H7 (cell line): ENCODE measurements at regions not wholly inside any gene's neighbourhood (a gene's known extent, or its start where the extent isn't known, plus 50 kb on each side); places are given as distances from the start of the nearest gene placed in this dataset.

Experiments
- DNase-seq: peaks from one replicate; pipeline ENCODE4 v3.0.0; 2012
- H3K27me3 ChIP-seq: 2 replicates; pipeline ENCODE4 v1.6.0; 2011; ENCODE audit warnings: mild to moderate bottlenecking, low read length; ENCODE audit not compliant: control insufficient read depth, insufficient read depth
- H3K36me3 ChIP-seq: replicated peaks from 2 replicates; pipeline ENCODE4 v1.5.1; 2011; ENCODE audit warnings: low read length; ENCODE audit not compliant: control insufficient read depth, insufficient read depth
- H3K4me3 ChIP-seq: 2 replicates; pipeline ENCODE4 v1.5.1; 2011; ENCODE audit warnings: low read depth, mild to moderate bottlenecking, control low read depth, low read length, moderate library complexity; ENCODE audit not compliant: insufficient read depth

DNA sequence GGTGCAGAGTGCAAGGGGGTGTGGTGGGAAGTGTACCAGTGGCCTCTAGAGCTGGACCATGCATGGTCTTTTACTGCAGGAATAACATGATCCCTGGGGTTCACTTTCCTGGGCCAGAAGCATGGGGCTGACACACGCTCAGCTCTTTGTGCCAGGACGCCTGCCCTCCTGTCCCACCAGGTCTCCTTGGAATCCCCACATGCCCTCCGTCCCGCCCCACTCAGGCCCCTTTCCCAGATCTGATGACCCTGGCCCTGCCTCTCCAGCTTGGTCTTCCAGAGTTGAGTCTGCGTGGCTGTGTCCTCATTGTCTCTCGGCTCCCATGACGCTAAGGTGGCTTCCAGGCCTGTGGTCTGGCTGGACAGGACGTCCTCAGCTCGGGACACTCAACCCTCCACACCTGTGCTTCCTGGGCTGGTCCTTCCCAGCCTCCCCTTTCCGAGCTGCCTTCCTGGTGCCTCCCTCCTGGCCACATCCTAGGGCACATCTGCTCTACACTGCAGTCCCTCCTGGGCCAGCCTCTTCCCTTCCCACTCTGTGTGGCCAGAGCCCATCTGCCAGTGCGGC is 249.5 kb upstream of the SHH start:
- H3K27me3 ChIP-seq: no peaks in the 10 kb centered on the region
- H3K4me3 ChIP-seq: no peak overlapping the region
- DNase-seq: no peak
- no peaks in the 10 kb centered on the region for H3K36me3 ChIP-seq

DNA sequence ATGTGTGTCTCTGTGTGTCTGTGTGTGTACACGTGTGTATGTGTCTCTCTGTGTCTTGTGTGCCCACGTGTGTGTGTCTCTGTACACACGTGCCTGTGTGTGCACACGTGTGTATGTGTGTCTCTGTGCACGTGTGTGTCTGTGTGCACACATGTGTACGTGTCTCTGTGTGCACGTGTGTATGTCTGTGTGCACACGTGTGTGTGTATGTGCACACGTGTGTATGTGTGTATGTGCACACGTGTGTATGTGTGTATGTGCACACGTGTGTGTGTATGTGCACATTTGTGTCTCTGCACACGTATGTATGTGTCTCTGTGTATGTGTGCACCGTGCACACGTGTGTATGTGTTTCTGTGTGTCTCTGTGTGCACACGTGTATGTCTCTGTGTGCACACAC is 248.7 kb upstream of the SHH start:
- H3K4me3 ChIP-seq: no peak overlapping the region
- no peaks in the 10 kb centered on the region for H3K27me3 ChIP-seq
- no peak for DNase-seq
- no peaks in the 10 kb centered on the region for H3K36me3 ChIP-seq

DNA sequence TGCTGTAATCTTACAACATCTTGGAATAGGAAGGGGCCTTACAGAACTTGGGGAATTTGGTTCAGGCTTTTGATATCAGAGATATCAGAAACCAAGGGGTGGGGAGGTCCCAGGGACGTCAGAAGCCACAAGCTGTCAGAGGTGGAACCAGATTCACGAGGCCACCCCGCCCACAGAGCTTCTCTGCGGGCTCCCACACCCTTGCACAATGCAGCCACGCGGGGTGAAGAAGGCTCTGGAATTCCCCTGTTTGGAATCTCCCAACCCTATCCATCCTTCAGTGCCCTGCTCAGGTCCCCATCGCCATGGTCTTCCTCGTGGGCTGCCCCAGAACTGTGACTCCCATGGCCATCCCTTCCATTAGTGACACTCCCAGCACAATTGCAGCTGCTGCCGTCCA is 247.1 kb upstream of the SHH start:
- no peak for DNase-seq
- Histone ChIP-seq H3K27me3 (no peaks in the 10 kb centered on the region), H3K36me3 (no peaks in the 10 kb centered on the region), H3K4me3 (no peak overlapping the region)

DNA sequence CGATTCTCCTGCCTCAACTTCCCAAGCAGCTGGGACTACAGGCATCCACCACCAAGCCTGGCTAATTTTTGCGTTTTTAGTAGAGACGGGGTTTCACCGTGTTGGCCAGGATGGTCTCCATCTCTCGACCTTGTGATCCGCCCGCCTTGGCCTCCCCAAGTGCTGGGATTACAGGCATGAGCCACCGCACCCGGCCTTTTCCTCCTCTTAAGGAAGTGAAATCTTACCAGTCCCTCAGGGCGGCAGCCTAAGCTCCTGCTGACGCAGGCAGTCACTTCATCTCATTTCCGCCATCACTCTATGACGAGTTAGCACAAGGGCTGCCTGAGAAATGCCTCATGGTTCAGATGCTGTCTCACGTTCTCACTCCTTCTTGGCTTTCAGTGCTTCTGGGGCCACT is 246.0 kb upstream of the SHH start:
- DNase-seq: no peak
- Histone ChIP-seq H3K27me3 (no peaks in the 10 kb centered on the region), H3K4me3 (no peak overlapping the region)

DNA sequence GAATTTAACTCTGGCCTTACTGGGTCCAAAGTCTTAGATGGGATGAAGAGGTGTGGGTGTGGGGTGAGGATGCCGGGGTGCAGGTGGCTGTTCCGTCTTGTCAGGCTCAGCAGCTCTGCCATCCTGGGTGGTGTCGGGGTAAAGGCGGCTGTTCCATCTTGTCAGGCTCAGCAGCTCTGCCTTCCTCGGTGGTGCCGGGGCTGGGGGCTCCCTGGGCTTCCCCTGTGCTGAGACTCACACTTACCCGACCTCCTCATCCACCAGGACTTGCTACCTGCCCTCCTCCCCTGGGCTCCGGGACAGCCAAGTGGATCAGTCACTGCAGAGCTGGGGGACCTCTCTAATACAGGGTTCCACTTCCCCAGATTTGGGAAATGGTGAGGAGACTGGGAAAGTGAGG is 244.3 kb upstream of the SHH start:
- H3K36me3 ChIP-seq: no peaks in the 10 kb centered on the region
- no peak overlapping the region for H3K4me3 ChIP-seq
- DNase-seq: no peak
- H3K27me3 ChIP-seq: no peaks in the 10 kb centered on the region

More for the DNA sequence above, 246.0 kb upstream of the SHH start:
- no peaks in the 10 kb centered on the region for H3K36me3 ChIP-seq

DNA sequence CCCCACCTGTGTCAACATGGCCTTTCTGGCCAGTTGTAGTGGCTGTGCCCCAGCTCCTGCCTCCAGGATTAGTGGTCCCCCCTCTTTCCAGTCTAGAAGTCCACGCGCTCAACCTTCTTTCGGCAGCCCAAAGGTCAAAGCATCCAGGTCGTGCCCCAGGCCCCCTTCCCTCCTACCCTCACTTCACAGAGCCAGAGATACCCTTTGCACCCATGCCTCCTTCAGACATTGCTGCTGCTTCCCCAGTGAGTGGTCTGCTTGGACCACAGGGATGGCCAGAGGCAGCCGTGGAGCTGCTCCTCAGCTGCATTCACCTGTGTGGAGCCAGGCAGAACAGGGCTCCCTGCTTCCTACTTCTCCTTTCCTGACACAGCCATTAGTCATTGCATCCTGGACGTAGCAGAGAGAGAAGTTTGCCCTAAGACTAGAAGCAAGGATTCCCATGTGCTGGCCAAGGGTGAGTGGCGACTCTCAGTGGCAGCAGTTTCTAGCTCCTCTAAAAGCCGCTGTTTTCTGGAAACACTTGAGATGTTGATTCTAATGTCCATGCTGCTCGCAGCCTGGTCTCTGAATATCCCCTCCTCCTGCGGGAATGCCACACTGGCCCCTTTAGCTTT is 243.1 kb upstream of the SHH start:
- no peak for DNase-seq
- Histone ChIP-seq H3K27me3 (no peaks in the 10 kb centered on the region), H3K36me3 (no peaks in the 10 kb centered on the region), H3K4me3 (no peak overlapping the region)

DNA sequence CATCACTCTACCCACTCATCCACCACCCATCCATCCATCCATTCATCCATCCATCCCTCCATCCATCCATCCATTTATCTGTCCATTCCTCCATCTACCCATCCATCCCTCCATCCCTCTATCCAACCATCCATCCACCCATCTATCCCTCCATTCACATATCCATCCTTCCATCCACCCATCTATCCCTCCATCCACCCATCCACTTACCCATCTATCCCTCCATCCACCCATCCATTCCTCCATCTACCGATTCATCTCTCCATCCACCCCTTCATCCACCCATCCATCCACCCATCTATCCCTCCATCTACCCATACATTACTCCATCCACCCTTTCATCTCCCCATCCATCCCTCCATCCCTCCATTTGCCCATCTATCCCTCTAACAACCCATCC is 239.6 kb upstream of the SHH start:
- Histone ChIP-seq H3K36me3 (no peaks in the 10 kb centered on the region), H3K27me3 (no peaks in the 10 kb centered on the region), H3K4me3 (no peak overlapping the region)
- DNase-seq: no peak

DNA sequence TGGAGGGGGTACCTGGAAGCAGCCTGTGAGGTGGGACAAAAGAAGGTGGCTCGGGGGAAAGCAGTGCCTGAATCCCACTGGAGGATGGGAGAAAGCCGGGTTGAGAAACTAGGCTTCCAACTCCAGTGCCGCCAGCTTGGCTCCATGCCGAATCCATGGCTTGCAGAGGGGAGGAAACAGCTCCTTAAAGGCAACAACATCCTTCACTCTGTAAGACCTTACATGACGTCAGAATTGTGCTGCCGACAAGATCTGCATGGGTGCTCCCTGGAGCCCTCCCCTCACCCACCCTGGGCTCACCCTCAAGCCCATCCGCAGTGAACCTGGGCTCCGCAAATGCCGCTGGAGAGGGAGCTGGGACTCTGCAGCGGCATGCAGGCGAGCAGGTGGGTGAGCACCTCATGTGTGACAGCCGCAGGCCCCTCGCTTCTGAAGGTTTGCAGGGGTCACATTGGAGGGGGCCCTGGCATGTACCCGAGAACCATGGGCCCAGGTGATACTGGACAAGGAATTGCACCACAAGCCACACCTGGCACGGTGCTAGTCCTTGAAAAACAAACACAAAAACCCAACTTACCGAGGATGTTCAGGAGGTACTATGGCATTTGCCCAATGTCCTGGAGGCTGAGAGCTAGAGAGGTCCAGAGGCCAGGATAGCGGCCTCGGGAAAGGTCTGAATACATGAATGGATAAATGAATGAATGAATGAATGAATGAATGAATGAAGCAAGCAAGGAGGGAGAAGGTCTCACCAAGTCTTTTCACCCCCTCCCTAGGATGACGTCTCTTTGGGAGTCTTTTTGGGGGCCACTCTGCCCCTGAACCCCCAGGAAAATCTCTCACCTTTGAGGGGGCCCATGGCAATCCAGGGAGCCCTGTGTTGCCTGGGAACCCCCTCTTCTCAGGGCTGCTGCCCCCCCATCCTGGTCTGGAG is 238.6 kb upstream of the SHH start:
- no peak for DNase-seq
- Histone ChIP-seq H3K36me3 (no peaks in the 10 kb centered on the region), H3K4me3 (no peak overlapping the region), H3K27me3 (no peaks in the 10 kb centered on the region)

DNA sequence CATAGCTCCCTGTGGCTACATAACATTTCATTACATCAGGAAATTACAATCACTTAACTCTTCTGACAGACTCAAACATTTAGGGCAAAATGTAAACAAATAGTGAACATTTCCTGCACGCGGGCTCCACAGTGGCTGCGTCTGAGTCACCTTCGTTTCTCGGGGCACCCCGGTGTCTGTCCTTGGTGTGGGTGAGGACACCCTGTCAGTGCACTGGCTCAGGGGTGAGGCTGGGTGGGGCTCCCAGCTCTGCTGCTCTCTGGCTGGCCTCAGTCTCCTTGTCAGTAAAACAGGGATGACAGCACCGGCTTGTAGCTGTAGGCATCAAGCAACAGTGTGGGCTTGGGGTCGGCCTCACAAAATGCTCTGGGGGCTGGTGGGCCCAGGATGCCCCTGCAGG is 237.1 kb upstream of the SHH start:
- no peak overlapping the region for H3K4me3 ChIP-seq
- no peaks in the 10 kb centered on the region for H3K36me3 ChIP-seq
- no peaks in the 10 kb centered on the region for H3K27me3 ChIP-seq
- DNase-seq: no peak

DNA sequence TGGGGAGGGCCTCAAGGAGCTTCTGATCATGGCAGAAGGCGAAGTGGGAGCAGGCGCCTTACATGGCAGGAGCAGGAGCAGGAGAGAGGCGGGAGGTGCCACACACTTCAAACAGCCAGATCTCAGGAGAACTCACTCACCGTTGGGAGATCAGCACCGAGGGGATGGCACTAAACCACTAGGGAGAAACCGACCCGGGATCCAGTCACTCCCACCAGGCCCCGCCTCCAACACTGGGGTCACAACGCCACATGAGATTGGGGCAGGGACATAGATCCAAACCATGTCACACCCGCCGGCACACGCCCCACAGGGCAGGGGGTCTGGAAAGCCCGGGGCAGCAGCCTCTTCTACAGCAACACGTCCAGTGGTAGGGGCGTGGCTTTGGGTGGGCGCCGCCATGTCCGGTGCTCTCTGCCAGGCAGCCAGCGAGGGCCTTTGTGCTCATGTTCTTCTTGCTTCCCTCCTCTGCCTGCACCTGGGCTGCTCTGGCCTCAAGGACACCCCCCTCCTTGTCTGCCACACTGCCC is 233.8 kb upstream of the SHH start:
- no peaks in the 10 kb centered on the region for H3K27me3 ChIP-seq
- no peak overlapping the region for H3K4me3 ChIP-seq
- no peak for DNase-seq

DNA sequence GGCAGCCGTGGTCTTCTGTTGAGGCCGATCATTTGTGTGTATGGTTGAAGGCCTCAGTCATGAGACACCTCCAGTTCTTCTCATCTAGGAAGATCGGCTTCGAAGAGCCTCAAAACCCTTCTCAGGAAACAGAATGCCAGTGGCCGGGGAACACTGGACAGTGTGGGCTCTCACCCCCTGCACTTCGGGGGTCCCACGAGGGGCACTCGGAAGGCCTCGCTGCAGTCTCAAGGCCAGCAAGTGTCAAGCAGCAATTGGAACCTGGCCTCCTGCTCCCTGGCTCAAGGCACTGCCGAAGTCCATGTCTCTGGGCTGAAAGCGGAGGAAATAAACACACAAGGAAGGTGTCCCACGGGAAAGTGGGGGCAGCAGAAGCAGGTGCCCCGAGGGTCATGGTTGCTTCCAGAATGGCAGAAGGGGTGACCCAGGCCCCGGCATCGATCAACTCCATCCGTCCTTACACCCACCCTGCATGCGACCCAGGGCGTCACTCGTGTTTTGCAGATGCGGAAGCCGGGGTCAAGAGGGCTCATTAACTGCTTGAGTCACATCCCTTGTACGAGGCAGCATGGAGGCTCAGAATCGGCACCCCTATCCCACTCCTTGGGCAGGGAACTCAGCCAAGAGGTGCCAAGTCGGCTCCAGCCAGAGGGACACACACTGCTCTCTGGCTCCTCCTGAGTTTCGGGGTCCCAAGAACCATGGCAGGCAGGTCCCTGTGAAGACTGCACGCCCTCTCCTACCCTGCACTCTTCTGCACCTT is 231.3 kb upstream of the SHH start:
- no peaks in the 10 kb centered on the region for H3K27me3 ChIP-seq
- H3K4me3 ChIP-seq: no peak overlapping the region
- no peaks in the 10 kb centered on the region for H3K36me3 ChIP-seq
- DNase-seq: no peak

More for the DNA sequence above, 233.8 kb upstream of the SHH start:
- no peaks in the 10 kb centered on the region for H3K36me3 ChIP-seq

DNA sequence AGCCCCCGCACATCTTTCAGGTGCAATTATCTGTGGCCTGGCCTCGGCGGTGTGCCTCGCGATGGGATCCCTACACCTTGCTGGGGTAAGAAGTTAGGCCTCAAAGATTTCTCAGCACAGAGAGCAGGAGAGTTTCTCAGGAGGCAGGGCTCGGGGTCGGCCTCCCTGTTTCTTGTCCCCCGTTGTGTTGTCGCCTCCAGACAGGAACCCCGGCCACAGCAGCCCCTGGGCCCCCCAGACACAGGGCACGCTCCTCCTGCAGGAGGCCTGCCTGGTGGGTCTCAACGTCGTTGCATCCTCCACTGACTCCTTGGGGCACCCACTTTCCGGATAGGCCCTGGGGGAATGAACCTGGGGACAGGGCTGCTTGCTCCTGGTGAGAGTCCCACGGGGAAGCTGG is 229.1 kb upstream of the SHH start:
- no peak overlapping the region for H3K4me3 ChIP-seq
- no peaks in the 10 kb centered on the region for H3K27me3 ChIP-seq
- no peak for DNase-seq
- H3K36me3 ChIP-seq: no peaks in the 10 kb centered on the region

DNA sequence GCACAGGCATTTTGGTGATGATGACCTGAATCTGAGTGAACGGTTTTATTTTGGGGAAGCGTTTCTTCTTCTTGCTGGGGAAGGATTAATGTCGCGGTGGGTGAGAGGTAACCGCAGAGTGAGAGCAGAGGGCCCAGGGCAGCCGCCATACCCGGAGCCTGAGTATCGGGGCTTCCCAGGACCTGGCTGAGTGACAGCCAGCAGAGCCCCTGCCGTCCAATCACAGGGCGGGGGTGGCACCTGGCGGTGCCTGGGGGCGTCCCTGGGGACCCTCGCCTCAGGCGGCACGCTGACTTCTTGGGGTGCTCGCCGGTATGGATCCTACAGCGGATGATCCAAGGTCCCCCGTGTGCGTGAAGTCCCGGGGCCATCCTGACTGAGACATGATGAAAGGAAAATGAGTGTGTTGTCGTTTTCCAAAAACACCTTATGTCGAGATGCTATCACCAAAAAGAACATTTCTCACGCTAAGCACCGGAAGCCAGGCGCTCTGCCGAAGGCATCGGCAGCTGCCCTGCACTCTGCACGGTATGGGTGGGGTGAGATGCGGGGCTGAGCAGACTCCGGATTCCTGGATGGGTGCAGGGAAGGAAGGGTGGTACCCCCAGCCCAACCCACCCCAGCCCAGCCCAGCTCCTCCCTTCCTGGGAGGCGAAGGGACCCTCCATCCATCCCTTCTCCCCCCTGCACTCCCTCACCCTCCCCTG is 227.9 kb upstream of the SHH start:
- H3K4me3 ChIP-seq: no peak overlapping the region
- DNase-seq: peak; percentile 78
- no peaks in the 10 kb centered on the region for H3K36me3 ChIP-seq
- H3K27me3 ChIP-seq: no peaks in the 10 kb centered on the region

DNA sequence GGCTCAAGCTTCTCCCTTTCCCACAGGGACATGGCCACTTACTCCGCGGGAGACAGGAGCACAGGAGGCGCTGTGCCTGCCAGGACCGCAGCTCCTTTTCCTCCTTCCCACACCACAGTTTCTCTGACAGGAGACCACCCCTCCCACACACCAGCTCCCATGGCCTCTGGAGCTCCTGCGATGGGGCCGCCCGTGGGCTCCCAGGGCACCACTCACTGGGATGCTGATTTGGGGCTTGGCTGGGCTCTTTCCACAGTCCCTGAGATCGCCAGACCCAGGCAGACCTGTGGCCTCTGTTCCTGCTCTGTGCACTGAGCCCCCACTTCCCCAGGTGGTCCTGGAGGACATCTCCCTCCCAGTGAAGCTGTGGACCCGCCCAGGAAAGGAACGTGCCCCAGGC is 226.9 kb upstream of the SHH start:
- no peak for DNase-seq
- Histone ChIP-seq H3K27me3 (no peaks in the 10 kb centered on the region), H3K36me3 (no peaks in the 10 kb centered on the region), H3K4me3 (no peak overlapping the region)
